Neural cell (in vitro differentiated cells): ENCODE measurements at regions not wholly inside any gene's neighbourhood (a gene's known extent, or its start where the extent isn't known, plus 50 kb on each side); places are given as distances from the start of the nearest gene placed in this dataset.

Source experiments
- H2AFZ ChIP-seq: fragments of 200-600, 300-800 bp; sonication (generic), shearing (Covaris generic); 2 replicates; pipeline ENCODE4 v1.6.0; 2014; ENCODE audit warnings: low read depth, mild to moderate bottlenecking, antibody characterized with exemption, low read length, moderate library complexity
- H3F3A ChIP-seq: fragments of 200-600 bp; shearing (Covaris generic); 2 replicates; pipeline ENCODE4 v1.6.1; 2016; ENCODE audit warnings: mild to moderate bottlenecking, moderate library complexity, mixed read lengths, antibody characterized with exemption, low read length; ENCODE audit not compliant: insufficient read depth, poor library complexity, severe bottlenecking
- H3K27ac ChIP-seq: fragments of 200-600, 300-800 bp; sonication (generic), shearing (Covaris generic); 2 replicates; pipeline ENCODE4 v1.5.1; 2014; ENCODE audit warnings: mild to moderate bottlenecking, low read length, moderate library complexity
- H3K27me3 ChIP-seq: fragments of 300-800, 200-600 bp; sonication (generic), shearing (Covaris generic); 2 replicates; pipeline ENCODE4 v1.6.0; 2014; ENCODE audit warnings: mild to moderate bottlenecking, low read depth, low read length, moderate library complexity; ENCODE audit not compliant: insufficient read depth
- H3K36me3 ChIP-seq: fragments of 300-800, 200-600 bp; sonication (generic), shearing (Covaris generic); 2 replicates; pipeline ENCODE4 v1.5.1; 2014; ENCODE audit warnings: mild to moderate bottlenecking, antibody characterized with exemption, low read length, moderate library complexity; ENCODE audit not compliant: insufficient read depth
- H3K4me2 ChIP-seq: fragments of 300-800, 200-600 bp; sonication (generic), shearing (Covaris generic); 2 replicates; pipeline ENCODE4 v1.6.0; 2014; ENCODE audit warnings: mild to moderate bottlenecking, low read length
- H3K4me3 ChIP-seq: fragments of 300-800, 200-600 bp; sonication (generic), shearing (Covaris generic); 2 replicates; pipeline ENCODE4 v1.5.1; 2014; ENCODE audit warnings: mild to moderate bottlenecking, low read length, moderate library complexity
- H3K79me2 ChIP-seq: fragments of 200-600 bp; shearing (Covaris generic); replicated peaks from 2 replicates; pipeline ENCODE4 v1.6.0; 2014; ENCODE audit warnings: mild to moderate bottlenecking, low read length, moderate library complexity; ENCODE audit not compliant: insufficient read depth
- H3K9ac ChIP-seq: fragments of 300-800, 200-600 bp; sonication (generic), shearing (Covaris generic); 2 replicates; pipeline ENCODE4 v1.6.1; 2016; ENCODE audit warnings: mild to moderate bottlenecking, low read length, mixed read lengths
- H3K9me2 ChIP-seq: fragments of 200-600 bp; shearing (Covaris generic); 2 replicates; pipeline ENCODE4 v1.6.1; 2016; ENCODE audit warnings: mild to moderate bottlenecking, low read length, mixed read lengths; ENCODE audit not compliant: insufficient read depth
- H3K9me3 ChIP-seq: fragments of 200-600, 300-800 bp; sonication (generic), shearing (Covaris generic); 2 replicates; pipeline ENCODE4 v1.6.1; 2016; ENCODE audit warnings: mild to moderate bottlenecking, mixed run types, low read length, moderate library complexity, mixed read lengths
- H4K20me1 ChIP-seq: fragments of 200-600 bp; shearing (Covaris generic); 2 replicates; pipeline ENCODE4 v1.6.1; 2016; ENCODE audit warnings: mild to moderate bottlenecking, mixed run types; ENCODE audit not compliant: insufficient read depth
- EP300 ChIP-seq: fragments of 450-650 bp; conservative IDR thresholded peaks from 2 replicates; pipeline ENCODE4 v1.6.1; 2014; ENCODE audit warnings: antibody characterized with exemption, mild to moderate bottlenecking, moderate library complexity; ENCODE audit not compliant: poor library complexity, severe bottlenecking
- EZH2 ChIP-seq: fragments of 200-600, 300-800 bp; shearing (Covaris generic), sonication (generic); IDR thresholded peaks from 2 replicates; pipeline ENCODE4 v1.6.1; 2014; ENCODE audit warnings: antibody characterized with exemption, low read length, borderline replicate concordance, mild to moderate bottlenecking; ENCODE audit not compliant: insufficient read depth, poor library complexity, severe bottlenecking
- POLR2AphosphoS5 ChIP-seq: IDR thresholded peaks from 2 replicates; pipeline ENCODE4 v1.6.1; 2012
- RAD21 ChIP-seq: fragments of 450-650 bp; conservative IDR thresholded peaks from 2 replicates; pipeline ENCODE4 v1.6.1; 2014; ENCODE audit warnings: antibody characterized with exemption, mild to moderate bottlenecking, moderate library complexity
- SMC3 ChIP-seq: fragments of 450-650 bp; conservative IDR thresholded peaks from 2 replicates; pipeline ENCODE4 v1.6.1; 2014; ENCODE audit warnings: antibody characterized with exemption, mild to moderate bottlenecking, moderate library complexity; ENCODE audit not compliant: poor library complexity
- TAF1 ChIP-seq: IDR thresholded peaks from 2 replicates; pipeline ENCODE4 v1.6.1; 2012; ENCODE audit warnings: low read depth
- TF ChIP-seq, protein P1 (sequence below): IDR thresholded peaks from 2 replicates; pipeline ENCODE4 v1.6.1; 2012; ENCODE audit warnings: borderline replicate concordance
- TF ChIP-seq, protein P2 (sequence below): fragments of 450-650 bp; IDR thresholded peaks from 2 replicates; pipeline ENCODE4 v1.5.1; 2014; ENCODE audit warnings: antibody characterized with exemption, mild to moderate bottlenecking, moderate library complexity; ENCODE audit not compliant: poor library complexity, severe bottlenecking

DNA sequence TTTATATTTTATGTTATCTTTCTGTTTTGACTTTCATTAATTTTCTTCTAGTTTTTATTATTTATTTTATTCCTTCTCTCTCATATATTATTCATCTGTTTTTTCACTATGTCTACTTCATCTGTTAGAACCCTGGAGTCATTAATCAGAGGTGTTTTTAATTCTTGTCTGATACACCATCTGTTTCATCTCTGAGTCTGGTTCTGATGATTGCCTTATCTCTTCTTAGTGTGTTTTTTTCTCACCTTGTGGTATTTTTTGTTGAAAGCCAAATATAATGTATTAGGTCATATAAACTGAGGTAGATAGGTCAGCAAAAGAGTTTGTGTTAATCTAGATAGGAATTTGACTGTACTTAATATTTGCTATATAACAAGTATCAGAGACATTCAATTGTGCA, 1005.7 kb upstream of the NCAM2 start:
- no peaks in the 10 kb centered on the region for H3K79me2 ChIP-seq
- no peak for TF ChIP-seq TAF1
- TF ChIP-seq, protein P1, sequence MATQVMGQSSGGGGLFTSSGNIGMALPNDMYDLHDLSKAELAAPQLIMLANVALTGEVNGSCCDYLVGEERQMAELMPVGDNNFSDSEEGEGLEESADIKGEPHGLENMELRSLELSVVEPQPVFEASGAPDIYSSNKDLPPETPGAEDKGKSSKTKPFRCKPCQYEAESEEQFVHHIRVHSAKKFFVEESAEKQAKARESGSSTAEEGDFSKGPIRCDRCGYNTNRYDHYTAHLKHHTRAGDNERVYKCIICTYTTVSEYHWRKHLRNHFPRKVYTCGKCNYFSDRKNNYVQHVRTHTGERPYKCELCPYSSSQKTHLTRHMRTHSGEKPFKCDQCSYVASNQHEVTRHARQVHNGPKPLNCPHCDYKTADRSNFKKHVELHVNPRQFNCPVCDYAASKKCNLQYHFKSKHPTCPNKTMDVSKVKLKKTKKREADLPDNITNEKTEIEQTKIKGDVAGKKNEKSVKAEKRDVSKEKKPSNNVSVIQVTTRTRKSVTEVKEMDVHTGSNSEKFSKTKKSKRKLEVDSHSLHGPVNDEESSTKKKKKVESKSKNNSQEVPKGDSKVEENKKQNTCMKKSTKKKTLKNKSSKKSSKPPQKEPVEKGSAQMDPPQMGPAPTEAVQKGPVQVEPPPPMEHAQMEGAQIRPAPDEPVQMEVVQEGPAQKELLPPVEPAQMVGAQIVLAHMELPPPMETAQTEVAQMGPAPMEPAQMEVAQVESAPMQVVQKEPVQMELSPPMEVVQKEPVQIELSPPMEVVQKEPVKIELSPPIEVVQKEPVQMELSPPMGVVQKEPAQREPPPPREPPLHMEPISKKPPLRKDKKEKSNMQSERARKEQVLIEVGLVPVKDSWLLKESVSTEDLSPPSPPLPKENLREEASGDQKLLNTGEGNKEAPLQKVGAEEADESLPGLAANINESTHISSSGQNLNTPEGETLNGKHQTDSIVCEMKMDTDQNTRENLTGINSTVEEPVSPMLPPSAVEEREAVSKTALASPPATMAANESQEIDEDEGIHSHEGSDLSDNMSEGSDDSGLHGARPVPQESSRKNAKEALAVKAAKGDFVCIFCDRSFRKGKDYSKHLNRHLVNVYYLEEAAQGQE, result no peak
- no peak for TF ChIP-seq EZH2
- TF ChIP-seq POLR2AphosphoS5, result no peak
- TF ChIP-seq, protein P2, sequence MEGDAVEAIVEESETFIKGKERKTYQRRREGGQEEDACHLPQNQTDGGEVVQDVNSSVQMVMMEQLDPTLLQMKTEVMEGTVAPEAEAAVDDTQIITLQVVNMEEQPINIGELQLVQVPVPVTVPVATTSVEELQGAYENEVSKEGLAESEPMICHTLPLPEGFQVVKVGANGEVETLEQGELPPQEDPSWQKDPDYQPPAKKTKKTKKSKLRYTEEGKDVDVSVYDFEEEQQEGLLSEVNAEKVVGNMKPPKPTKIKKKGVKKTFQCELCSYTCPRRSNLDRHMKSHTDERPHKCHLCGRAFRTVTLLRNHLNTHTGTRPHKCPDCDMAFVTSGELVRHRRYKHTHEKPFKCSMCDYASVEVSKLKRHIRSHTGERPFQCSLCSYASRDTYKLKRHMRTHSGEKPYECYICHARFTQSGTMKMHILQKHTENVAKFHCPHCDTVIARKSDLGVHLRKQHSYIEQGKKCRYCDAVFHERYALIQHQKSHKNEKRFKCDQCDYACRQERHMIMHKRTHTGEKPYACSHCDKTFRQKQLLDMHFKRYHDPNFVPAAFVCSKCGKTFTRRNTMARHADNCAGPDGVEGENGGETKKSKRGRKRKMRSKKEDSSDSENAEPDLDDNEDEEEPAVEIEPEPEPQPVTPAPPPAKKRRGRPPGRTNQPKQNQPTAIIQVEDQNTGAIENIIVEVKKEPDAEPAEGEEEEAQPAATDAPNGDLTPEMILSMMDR, result no peak
- no peak for TF ChIP-seq SMC3
- H3K4me2 ChIP-seq, result no peak overlapping the region
- H3K27ac ChIP-seq, result no peak overlapping the region
- no peaks in the 10 kb centered on the region for H3K9me3 ChIP-seq
- no peak overlapping the region for H2AFZ ChIP-seq
- H3K9me2 ChIP-seq, result no peaks in the 10 kb centered on the region
- H3K4me3 ChIP-seq, result no peak overlapping the region
- no peaks in the 10 kb centered on the region for H3K36me3 ChIP-seq
- no peaks in the 10 kb centered on the region for H4K20me1 ChIP-seq
- H3K27me3 ChIP-seq, result no peaks in the 10 kb centered on the region
- no peak overlapping the region for H3K9ac ChIP-seq
- H3F3A ChIP-seq, result no peaks in the 10 kb centered on the region

- Histone ChIP-seq H3K36me3 (no peaks in the 10 kb centered on the region), H2AFZ (no peak overlapping the region), H3F3A (no peaks in the 10 kb centered on the region), H3K4me2 (no peak overlapping the region), H3K79me2 (no peaks in the 10 kb centered on the region), H3K9ac (no peak overlapping the region), H4K20me1 (no peaks in the 10 kb centered on the region), H3K27ac (no peak overlapping the region), H3K27me3 (no peaks in the 10 kb centered on the region), H3K9me2 (no peaks in the 10 kb centered on the region), H3K9me3 (no peaks in the 10 kb centered on the region), H3K4me3 (no peak overlapping the region)
- TF ChIP-seq, protein P1, result no peak
- TF ChIP-seq EZH2 (no peak), TAF1 (no peak), RAD21 (no peak), POLR2AphosphoS5 (no peak), EP300 (no peak), SMC3 (no peak)
- TF ChIP-seq, protein P2, result no peak
Observed at GRCh38 chr21:19993268-19993667, 1004.9 kb upstream of the NCAM2 start.
